ENCODE measurements at regions not wholly inside any gene's neighbourhood (a gene's known extent, or its start where the extent isn't known, plus 50 kb on each side); places are given as distances from the start of the nearest gene placed in this dataset.

DNA sequence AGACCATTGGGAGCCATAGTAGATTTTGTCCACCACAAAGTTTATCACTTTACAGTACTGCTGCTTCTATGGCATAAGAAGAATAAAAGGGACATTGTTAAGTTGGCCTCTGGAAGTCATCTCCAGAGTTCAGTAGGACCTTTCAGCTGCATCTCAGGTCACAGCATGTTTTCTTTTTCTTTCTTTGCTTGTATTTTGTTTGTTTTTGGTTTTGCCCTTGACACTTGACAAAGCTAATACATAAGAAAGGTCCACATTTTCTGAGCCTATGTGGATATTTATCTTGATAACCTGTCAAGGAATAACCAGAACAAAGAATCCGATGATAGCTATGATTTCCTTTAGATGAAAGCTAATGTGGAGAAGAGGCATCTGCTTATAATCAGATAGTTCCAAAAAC is 101.6 kb upstream of the XIRP2 start:
- WGBS (ENCODE audit: low lambda C conversion rate), result 41% methylated on average over 1 of the region's 1 CpG
- no peaks in the 10 kb centered on the region for H3K4me1 ChIP-seq (ENCODE audit: control insufficient read depth in 1 of 2, insufficient read depth in 2 of 2, low read depth in 1 of 2, low read length in 1 of 2)

More for the DNA sequence above, 101.6 kb upstream of the XIRP2 start:
- no peaks in the 10 kb centered on the region for H3K79me2 ChIP-seq (ENCODE audit: insufficient read depth)
- H3K4me3 ChIP-seq (ENCODE audit: low read depth in 2 of 2, low read length in 1 of 2), result no peak overlapping the region
- no peaks in the 10 kb centered on the region for H3K27me3 ChIP-seq (ENCODE audit: insufficient read depth)
- no peak overlapping the region for H3K27ac ChIP-seq (ENCODE audit: low read depth in 2 of 2, low read length in 1 of 2)
- TF ChIP-seq, protein P1, sequence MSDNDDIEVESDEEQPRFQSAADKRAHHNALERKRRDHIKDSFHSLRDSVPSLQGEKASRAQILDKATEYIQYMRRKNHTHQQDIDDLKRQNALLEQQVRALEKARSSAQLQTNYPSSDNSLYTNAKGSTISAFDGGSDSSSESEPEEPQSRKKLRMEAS (IDR thresholded peaks at IDR 0.05; ENCODE audit: low read depth), result no peak
- no peak for TF ChIP-seq FOSL2 (IDR thresholded peaks at IDR 0.05; ENCODE audit: borderline replicate concordance, low read depth)
- TF ChIP-seq, protein P2, sequence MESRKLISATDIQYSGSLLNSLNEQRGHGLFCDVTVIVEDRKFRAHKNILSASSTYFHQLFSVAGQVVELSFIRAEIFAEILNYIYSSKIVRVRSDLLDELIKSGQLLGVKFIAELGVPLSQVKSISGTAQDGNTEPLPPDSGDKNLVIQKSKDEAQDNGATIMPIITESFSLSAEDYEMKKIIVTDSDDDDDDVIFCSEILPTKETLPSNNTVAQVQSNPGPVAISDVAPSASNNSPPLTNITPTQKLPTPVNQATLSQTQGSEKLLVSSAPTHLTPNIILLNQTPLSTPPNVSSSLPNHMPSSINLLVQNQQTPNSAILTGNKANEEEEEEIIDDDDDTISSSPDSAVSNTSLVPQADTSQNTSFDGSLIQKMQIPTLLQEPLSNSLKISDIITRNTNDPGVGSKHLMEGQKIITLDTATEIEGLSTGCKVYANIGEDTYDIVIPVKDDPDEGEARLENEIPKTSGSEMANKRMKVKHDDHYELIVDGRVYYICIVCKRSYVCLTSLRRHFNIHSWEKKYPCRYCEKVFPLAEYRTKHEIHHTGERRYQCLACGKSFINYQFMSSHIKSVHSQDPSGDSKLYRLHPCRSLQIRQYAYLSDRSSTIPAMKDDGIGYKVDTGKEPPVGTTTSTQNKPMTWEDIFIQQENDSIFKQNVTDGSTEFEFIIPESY (IDR thresholded peaks at IDR 0.05; ENCODE audit: borderline replicate concordance, low read depth), result no peak
- TF ChIP-seq SMC3 (IDR thresholded peaks at IDR 0.05; ENCODE audit: low read depth, low read length), result no peak
- TF ChIP-seq MXI1 (IDR thresholded peaks at IDR 0.05; ENCODE audit: low read depth, low read length), result no peak
- TF ChIP-seq FOXM1 (IDR thresholded peaks at IDR 0.05; ENCODE audit: low read depth), result no peak
- TF ChIP-seq, protein P3, sequence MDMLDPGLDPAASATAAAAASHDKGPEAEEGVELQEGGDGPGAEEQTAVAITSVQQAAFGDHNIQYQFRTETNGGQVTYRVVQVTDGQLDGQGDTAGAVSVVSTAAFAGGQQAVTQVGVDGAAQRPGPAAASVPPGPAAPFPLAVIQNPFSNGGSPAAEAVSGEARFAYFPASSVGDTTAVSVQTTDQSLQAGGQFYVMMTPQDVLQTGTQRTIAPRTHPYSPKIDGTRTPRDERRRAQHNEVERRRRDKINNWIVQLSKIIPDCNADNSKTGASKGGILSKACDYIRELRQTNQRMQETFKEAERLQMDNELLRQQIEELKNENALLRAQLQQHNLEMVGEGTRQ (IDR thresholded peaks at IDR 0.05; ENCODE audit: borderline replicate concordance, low read depth, low read length), result no peak
- TF ChIP-seq TAF1 (IDR thresholded peaks at IDR 0.05; ENCODE audit: borderline replicate concordance, low read depth, low read length), result no peak
- no peak for TF ChIP-seq GATA2 (CRISPR knock-in tag; IDR thresholded peaks at IDR 0.05)
- TF ChIP-seq, protein P4, sequence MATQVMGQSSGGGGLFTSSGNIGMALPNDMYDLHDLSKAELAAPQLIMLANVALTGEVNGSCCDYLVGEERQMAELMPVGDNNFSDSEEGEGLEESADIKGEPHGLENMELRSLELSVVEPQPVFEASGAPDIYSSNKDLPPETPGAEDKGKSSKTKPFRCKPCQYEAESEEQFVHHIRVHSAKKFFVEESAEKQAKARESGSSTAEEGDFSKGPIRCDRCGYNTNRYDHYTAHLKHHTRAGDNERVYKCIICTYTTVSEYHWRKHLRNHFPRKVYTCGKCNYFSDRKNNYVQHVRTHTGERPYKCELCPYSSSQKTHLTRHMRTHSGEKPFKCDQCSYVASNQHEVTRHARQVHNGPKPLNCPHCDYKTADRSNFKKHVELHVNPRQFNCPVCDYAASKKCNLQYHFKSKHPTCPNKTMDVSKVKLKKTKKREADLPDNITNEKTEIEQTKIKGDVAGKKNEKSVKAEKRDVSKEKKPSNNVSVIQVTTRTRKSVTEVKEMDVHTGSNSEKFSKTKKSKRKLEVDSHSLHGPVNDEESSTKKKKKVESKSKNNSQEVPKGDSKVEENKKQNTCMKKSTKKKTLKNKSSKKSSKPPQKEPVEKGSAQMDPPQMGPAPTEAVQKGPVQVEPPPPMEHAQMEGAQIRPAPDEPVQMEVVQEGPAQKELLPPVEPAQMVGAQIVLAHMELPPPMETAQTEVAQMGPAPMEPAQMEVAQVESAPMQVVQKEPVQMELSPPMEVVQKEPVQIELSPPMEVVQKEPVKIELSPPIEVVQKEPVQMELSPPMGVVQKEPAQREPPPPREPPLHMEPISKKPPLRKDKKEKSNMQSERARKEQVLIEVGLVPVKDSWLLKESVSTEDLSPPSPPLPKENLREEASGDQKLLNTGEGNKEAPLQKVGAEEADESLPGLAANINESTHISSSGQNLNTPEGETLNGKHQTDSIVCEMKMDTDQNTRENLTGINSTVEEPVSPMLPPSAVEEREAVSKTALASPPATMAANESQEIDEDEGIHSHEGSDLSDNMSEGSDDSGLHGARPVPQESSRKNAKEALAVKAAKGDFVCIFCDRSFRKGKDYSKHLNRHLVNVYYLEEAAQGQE (IDR thresholded peaks at IDR 0.05; ENCODE audit: low read depth, low read length), result no peak
- TF ChIP-seq, protein P5, sequence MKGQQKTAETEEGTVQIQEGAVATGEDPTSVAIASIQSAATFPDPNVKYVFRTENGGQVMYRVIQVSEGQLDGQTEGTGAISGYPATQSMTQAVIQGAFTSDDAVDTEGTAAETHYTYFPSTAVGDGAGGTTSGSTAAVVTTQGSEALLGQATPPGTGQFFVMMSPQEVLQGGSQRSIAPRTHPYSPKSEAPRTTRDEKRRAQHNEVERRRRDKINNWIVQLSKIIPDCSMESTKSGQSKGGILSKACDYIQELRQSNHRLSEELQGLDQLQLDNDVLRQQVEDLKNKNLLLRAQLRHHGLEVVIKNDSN (IDR thresholded peaks at IDR 0.05; ENCODE audit: borderline replicate concordance, low read depth), result no peak
- no peak for TF ChIP-seq RXRA (IDR thresholded peaks at IDR 0.05; ENCODE audit: borderline replicate concordance, low read depth)
- no peak for TF ChIP-seq MEF2A (IDR thresholded peaks at IDR 0.05; ENCODE audit: borderline replicate concordance, low read depth)
- no peak for DNase-seq
- H3F3A ChIP-seq (replicated peaks; ENCODE audit: insufficient read depth), result no peaks in the 10 kb centered on the region
- H3K4me2 ChIP-seq, result no peak overlapping the region
- no peaks in the 10 kb centered on the region for H3K9me3 ChIP-seq
- ChIA-PET POLR2A (no interaction called here), CTCF (interaction anchor here (1.3 kb wide), 1 partner anchor 18 kb away, joined by 3 read pairs; no protein-coding TSS in a partner anchor)
- no peak overlapping the region for H3K9ac ChIP-seq
- H3K36me3 ChIP-seq (replicated peaks in 1 of 2; ENCODE audit: control insufficient read depth in 1 of 2, insufficient read depth in 2 of 2, low read length in 1 of 2), result no peaks in the 10 kb centered on the region
- no peaks in the 10 kb centered on the region for H4K20me1 ChIP-seq (ENCODE audit: insufficient read depth)
- H2AFZ ChIP-seq (ENCODE audit: low read depth), result no peak overlapping the region
- no peaks in the 10 kb centered on the region for H3K9me2 ChIP-seq

All from SK-N-SH (cell line).